HG03103 (cell line): ENCODE measurements at regions not wholly inside any gene's neighbourhood (a gene's known extent, or its start where the extent isn't known, plus 50 kb on each side); places are given as distances from the start of the nearest gene placed in this dataset.
"Not testable (repeated sequence)": the region's sequence is repeated elsewhere in the genome, so short reads cannot be mapped to it uniquely, and the experiment has no call there.

Experiments
- ATAC-seq: cut with Tn5 transposase; IDR thresholded peaks from one replicate; pipeline ENCODE4 v1.9.1; 2021; ENCODE audit warnings: low read depth; ENCODE audit not compliant: unreplicated experiment

DNA sequence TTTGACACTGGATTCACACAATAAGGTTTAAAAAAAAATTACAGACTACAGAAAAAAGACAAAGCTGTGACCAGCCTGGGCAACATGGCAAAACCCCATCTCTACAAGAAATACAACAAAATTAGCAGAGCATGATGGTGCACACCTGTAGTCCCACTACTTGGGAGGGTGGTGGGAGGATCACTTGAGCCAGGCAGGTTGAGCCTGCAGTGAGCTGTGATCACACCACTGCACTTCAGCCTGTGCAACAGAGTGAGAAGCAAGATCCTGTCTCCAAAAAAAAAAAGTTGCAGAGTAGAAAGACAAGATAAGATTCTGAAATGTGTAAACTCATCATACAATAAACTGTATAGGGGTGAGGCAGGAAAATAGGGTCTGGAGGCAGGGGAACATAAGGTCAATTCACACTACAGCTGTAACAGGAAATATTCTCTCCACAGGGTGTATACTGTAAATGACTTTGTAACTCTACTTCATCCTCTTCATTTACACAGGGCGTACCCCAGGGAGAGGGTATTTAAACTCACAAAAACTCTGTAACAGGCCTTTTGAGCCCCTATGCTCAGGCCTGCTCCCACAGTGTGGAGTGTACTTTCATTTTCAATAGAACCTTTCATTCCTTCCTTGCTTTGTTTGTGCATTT, 112.6 kb upstream of the MAPK10 start:
- ATAC-seq: no peak

DNA sequence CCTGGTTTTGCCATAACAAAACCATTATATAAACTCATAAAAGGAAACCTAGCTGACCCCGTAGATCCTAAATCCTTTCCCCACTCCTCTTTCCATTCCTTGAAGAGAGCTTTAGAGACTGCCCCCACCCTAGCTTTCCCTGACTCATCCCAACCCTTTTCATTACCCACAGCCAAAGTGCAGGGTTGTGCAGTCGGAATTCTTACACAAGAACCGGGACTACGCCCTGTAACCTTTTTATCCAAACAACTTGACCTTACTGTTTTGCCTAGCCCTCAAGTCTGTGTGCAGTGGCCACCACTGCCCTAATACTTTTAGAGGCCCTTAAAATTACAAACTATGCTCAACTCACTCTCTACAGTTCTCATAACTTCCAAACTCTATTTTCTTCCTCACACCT, 116.0 kb upstream of the PTPN13 start:
- ATAC-seq: not testable (repeated sequence)

DNA sequence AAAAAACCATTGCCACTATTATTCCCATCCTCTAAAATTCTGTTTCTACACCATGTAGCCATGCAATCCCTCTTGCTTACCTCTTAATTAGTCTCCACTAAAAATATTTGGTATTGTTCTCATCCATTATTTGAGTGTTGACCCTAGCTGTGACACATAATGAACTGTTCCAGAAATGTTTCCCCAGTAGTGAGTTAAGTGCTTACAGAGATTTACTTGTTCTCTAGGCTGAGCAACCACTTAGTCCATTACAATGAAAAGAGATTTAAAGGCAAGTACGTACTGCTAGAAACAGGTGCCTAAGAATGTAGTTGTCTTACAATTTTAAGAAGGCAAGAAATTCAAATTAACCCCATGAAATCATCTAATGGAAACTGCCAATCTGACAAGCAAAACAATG, 112.7 kb upstream of the PTPN13 start:
- ATAC-seq: no peak

DNA sequence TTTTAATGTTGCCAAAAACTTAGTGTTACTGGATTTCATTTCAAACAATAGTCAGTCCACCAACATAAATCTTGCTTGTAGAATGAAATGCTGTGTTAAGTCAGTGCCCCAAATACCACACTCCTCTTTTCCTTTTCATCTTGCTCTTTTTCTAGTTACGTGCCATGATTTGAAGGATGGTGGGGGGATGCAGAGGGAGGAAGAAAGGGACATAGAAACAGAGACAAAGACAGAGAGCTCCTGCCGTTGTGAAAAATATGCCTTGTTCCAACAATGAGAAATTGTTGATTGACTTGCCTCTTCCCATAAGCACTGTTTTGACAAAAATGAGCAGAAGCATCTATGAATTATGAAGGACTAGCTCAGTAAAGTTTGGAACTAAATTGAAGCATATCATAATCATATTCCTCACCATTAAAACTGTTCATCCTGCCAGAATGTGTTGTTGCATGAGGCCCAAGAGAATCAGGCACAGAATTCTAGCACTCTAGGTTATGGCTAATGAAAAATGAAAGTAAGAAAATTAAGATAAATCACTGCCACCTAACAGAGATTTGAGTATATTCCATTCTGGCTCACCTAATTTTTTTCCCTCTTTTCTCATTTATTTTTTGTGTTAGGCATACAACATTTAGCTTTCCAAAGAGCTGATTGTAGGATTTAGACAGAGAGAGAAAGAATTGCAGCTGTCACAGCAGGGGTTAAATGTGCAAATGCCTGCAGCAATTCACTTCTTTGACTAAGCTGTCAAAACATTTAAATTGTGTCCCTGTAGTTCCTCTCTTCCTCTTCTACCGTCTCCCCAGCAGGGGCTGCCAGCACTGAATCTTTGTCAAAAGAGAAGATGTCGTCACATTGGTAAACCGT, 111.6 kb upstream of the PTPN13 start:
- no peak for ATAC-seq

DNA sequence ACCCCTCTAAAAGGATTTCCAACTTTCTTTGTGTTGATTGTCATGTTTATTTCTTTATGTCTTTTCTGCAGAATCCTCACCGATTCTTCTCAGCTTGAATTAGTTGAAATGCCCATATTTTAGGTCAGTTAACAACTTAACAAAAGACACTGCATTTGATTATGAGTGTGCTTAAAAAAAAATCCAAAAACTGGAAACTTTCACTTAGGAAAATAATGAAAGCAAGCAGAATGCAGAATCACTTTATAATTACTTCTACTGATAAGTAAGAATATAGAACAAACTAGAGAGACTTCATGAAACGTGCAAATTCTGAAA, 111.0 kb upstream of the PTPN13 start:
- no peak for ATAC-seq

DNA sequence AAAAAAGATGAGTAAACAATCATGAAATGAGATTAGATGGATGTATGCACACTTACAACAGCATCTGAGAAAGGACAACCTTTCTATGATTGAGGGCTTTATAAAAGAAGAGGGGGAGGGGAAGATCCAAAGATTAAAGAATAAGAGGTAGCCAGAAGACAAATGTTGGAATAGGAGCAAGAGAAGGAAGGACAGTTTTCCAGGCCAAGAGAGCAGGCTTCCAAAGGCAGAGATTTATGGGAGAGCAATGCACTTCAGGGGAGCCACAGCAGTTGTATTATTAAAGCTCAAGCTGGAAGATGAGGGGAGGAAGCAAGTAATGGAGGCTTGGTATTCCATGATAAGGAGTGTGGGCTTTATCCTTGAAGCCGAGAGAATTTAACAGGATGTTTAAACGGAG, 110.3 kb upstream of the PTPN13 start:
- no peak for ATAC-seq

DNA sequence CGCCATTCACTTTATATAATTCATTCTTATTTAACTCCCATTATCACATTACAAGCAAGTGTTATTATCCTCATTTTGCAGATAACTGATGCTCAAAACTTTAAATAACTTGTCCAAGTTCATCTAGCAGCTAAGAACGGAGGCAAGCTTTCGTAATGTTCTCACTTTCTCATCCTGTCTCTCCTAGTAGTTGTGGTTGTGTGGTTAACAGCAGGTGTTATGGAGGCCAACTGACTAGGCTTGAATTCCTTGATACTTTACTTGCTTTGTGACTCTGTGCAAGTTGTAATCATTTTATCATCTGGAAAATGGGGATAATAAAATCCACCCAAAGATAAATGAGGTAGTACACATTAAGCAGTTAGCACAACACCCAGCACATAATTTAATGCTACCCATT, 109.9 kb upstream of the PTPN13 start:
- ATAC-seq: no peak

DNA sequence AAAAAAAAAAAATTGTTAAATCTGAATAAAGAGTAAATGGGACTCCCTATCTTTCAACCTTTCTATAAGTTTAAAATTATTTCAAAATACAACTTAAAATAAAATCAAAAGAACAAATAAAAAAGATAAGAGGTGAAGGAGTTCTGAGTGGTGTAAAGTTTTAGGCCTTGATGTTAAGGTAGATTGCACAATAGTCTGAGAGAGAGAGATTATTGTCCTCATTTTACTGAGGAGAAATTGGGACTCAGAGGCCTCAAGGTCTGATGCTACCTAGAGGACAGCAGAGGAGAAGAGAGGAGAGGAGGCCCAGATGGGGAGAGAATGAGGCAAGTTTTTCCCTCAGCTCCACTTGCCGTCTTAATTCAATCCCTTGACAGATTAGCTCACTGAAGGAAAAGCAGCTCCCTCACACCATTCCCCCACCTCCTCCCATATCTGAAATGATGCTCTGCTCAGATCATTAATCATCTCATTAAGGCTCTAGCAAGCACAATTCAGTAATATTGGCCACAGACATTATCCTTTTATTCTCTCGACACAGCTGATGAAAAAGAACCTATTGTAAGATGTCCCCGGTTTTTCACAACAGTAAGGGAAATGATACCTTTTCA, 106.3 kb upstream of the PTPN13 start:
- no peak for ATAC-seq

DNA sequence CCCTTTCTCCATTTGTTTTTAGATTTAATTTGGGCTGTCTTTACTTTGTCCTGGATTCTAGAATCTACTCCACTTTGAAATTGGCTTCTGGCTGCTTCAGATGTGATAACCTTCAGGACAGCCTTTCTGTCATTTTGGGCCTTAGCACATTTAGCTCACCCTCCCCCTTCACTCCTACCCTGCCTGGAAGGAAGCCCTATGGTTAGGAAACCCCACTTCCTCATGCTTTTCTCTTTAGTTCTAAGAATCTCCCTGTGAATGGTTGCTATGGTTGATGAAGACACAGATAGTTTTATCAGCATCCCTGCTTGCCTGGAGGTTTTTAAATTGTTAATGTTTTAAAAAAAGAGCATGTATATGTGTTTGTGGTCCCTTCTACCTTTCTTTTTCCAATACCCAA, 100.7 kb upstream of the PTPN13 start:
- no peak for ATAC-seq

DNA sequence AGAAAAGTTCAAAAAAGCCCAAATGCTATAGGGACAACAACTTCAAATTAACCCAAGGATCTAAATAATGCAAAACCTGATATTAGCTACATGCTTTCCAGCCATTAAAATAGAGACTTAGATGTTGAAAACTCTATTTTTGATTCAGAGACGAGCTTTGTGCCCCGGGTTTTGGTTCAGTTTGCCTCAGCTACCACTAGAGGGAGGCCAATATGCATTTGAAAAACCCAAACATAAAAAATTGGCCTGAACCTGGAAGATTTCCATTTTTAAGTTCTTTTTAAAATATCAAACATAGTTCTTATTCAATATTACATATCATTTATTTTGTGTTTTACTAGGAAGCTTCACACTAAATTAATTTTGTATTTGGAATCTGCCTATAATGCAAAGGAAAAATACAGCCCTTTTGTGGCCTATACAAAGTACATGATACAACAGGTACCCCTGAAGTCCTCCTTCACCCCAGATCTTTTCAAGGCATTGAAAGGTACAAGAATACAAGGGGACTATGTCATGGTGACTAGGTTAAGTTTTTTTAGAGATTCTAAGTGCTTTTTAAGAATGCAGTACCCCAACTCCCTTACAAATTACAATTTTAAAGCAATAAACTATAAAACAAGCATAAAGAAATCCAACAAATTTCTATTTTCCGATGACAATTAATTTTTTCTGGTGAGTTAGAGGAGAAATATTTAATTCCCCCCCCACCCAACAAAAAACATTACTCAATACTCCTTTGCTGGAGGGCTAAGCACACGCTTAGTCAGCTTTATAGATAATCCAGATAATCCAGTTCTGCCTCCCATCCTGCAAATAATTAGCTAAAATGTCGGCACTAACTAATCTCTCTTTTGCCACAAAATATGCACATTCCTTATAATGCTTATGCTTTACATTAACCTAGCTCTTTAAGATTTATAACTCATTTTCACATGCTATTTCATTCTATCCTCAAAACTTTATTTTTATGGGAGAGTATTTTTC, 97.7 kb upstream of the PTPN13 start:
- ATAC-seq: no peak

DNA sequence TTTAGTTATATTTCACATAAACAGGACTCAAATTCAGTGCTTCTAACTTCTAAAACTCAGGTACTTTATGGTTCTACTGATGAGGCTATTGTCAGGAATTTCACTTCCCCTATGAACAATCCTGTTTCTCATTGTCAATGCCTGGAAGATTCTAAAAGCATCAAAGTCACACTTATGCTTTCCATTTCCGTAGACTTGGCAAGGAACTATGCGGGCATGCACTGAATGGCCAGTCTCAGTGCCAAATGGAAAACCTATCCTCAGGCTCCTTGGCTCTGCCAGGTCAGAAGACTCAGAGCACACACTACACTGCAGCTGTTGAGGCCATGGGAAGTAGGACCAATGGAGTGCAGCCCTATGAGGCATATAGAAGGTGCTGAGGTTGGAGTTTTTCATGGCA, 97.0 kb upstream of the PTPN13 start:
- ATAC-seq: no peak

GRCh38 chr4:86497980-86498862, 95.9 kb upstream of the PTPN13 start:
- peak; percentile 84 for ATAC-seq

GRCh38 chr4:86498863-86499166, 95.3 kb upstream of the PTPN13 start:
- no peak for ATAC-seq

DNA sequence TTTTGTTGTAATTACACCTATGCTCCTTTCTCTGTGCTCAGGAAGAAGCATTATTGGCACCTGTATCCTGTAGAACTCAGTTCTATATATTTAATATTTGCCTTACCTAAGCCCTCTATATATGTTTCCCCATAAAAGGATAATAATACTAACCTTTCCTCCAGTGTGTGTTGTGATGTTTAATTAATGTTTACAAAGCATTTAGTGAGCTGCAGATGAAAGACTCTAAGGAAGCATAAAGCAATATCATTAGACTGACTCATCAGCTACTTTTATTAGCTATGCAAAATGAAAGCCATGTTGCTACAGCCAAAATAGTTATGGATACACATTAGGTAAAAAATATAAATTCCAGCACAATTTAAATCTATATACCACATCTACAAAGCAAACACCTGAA, 93.6 kb upstream of the PTPN13 start:
- ATAC-seq: no peak

- ATAC-seq: no peak
Measured at GRCh38 chr4:86502081-86502480, 92.0 kb upstream of the PTPN13 start.

DNA sequence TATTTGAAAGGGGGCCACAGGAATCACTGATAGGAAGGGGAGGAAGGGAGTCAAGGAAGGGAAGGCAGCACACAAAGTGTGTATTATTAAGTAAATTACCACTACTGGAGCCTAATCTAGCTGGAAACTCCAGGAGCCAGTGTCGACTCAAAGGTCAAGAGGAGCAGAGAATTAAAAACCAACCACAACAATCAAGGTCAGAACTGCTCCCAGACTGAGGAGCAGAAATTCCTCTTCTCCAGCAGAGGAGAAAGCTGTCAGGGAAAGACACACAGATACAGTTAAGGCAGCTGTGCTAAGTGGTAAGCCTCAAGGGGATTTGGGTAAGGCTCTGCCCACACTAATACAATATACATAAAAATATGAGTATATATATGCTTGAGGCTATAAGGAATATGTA, 87.5 kb upstream of the PTPN13 start:
- ATAC-seq: no peak

DNA sequence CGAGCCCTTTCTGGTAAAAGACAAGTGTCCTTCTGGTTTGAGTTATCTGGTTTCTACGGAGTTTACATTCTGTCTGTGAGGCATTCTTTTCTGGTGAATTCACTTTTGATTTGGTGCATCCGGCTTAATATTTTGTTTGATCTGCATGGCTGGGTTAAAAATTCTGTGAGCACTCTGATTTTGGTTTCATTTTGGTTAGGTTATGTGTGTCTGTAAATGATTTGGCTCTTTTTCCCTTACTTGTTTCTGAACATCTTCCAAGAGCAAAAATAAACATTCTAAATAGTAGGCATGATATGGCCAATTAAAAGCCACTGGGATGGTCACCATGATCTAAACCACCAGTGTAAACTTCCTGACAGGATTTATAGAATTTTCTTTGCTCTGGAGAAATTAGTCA, 85.7 kb upstream of the PTPN13 start:
- ATAC-seq: no peak

- no peak for ATAC-seq
Measured at GRCh38 chr4:86511590-86511989, 82.5 kb upstream of the PTPN13 start.

DNA sequence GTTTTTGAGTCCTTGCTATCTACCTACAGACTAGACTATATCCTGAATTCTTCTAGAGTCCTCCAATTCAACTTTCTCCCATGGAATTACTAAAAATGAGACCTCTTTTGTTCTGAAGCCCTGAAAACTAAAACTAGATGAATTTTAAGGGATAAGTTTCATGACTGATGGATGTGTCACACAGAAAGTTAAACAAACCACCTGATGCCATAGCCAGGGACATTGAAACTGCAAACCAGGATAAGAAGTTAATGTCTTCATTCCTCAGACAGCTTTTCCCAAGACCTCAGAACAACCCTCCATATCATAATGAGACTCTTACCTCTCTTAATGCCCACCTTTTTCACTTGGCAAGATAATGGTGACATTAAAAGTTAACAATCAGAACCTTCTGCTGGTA, 81.5 kb upstream of the PTPN13 start:
- no peak for ATAC-seq

DNA sequence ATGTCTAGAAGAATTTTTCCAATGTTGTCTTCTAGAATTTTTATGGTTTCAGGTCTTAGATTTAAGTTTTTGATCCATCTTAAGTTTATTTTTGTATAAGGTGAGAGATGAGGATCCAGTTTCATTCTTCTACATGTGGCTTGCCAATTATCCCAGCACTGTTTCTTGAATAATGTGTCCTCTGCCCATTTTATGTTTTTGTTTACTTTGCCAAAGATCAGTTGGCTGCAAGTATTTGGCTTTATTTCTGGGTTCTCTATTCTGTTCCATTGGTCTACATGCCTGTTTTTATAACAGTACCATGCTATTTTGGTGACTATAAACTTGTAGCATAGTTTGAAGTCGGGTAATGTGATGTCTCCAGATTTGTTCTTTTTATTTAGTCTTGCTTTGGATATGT, 78.2 kb upstream of the PTPN13 start:
- not testable (repeated sequence) for ATAC-seq
